T47D (cell line): ENCODE measurements at regions not wholly inside any gene's neighbourhood (a gene's known extent, or its start where the extent isn't known, plus 50 kb on each side); places are given as distances from the start of the nearest gene placed in this dataset.

ENCODE experiments used
- DNase-seq, 2 experiments: peaks; one replicate each; pipeline versions ENCODE4 v3.0.0 to v3.0.0-alpha.2; 2011 to 2012; ENCODE audit warnings: low read depth in 1 of 2, low spot score in 1 of 2
- JUND ChIP-seq: IDR thresholded peaks from 2 replicates; pipeline ENCODE4 v1.6.1; 2012; ENCODE audit warnings: low read depth
- in situ Hi-C: cut with HindIII; loops from 2 replicates; pipeline ENCODE4 v1.10.0; 2016; ENCODE audit warnings: low sequenced_read_pairs, low pct_unique_long_range_greater_than_20kb

DNA sequence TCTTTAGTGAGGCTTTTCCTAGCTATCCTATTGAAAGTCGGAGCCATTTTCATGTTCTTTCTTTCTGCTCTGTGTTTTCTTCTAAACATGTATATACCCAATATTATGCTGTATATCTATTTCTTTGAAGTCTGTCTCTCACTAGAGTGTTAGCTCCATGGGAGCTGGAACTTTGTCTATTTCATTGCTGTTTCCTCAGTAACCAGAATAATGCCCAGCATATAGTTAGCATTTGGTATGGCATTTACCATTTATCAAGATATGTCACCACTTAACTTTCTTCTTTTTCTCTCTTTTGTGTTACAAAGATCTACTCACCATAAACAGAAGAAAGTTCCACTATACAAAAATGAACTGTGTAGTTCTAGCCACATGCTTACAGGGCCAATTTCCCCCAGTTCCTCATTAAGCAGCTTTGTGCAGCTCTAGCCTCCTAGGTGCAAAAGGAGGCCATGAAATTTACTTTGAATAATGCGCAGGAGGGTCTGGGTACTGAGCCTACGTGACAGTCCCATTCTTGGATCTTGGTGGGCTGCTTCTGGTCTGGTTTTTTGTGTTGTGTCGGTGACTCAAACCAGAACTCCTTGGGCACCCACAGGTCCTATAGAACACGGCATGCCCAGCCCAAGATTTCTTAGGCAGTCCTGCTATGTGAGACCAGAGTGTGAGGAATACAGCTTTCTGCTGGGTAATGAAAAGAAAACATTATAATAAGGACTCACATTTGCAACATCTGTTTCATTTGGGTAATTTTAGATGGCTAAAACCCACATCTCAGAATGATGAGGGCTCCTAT, 302.3 kb upstream of the IGFBP7 start:
- DNase-seq: no peak
- TF ChIP-seq JUND: no peak
- in situ Hi-C loops: no loop called here

DNA sequence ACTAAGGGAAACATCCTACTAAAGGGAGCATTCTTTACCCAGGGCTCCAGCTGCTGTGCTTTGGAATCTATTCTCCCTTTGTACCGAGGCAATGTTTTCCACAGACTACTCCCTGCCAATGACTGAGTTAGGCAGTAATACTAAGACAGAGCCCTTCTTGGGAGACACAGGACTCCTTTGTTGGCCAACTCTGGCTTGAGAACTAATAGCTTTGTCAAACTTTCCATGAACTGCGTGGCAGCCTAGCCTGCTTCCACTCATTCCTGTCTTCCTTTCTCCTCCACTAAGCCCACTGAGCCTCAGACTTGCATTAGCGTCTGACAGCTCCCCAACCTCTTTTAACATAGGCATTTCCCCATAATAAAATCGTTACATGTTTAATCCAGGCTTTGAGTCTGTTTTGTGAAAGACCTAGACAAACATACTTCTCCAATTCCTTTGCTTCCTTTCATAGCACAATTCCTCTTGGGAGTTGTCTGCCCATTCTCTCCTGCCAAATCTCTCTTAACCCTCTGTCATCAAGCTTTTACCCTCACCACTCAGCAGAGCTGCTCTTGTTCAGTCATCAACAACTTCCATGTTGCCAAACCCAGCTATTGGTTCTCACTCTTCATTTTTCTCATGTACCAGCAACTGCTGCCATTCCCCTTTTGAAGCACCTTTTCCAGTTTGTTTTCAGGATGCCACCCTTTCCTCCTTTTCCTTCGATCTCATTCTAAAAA, 300.3 kb upstream of the IGFBP7 start:
- no peak for TF ChIP-seq JUND
- DNase-seq: no peak
- in situ Hi-C loops: no loop called here

DNA sequence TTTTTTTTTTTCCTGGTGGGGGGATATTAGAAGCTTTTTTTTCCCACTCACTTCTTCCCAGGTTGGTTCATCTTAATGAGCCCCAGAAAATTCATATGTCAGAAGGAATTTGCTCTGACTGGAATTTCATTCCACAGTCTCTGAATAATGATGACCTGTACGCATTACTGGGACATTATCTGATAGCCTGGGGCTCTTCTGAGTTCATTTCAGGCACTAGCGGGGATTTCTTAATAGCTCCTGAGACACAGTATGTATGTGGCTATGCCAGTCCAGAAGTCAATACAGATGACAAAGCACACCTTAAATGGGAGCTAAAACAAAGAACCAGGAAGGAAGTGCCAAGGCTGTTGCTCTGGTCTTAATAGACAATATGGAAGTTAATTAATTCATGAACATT, 295.2 kb upstream of the IGFBP7 start:
- no peak for TF ChIP-seq JUND
- in situ Hi-C loops: no loop called here
- peak in 1 of 2 experiments; percentile 2 for DNase-seq

DNA sequence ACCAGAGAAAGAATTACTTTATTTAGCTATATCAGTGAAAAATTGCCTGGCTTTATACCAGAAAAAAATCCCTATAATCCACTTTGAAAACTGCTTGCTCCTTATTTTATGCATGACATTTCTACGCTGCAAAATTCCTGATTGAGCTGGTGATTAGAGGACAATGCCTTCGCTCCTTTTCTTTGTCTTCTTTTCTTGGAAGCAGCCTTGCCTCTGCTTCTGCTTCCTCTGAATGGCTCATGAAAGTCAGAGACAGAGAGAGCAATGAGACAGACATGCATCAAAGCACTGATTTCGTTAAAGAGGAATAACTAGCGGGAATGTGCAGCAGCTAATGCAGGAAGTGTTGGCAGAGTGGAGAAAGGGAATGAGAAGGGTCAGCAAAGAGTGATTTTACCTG, 294.3 kb upstream of the IGFBP7 start:
- in situ Hi-C loops: no loop called here
- no peak for DNase-seq
- TF ChIP-seq JUND: no peak

DNA sequence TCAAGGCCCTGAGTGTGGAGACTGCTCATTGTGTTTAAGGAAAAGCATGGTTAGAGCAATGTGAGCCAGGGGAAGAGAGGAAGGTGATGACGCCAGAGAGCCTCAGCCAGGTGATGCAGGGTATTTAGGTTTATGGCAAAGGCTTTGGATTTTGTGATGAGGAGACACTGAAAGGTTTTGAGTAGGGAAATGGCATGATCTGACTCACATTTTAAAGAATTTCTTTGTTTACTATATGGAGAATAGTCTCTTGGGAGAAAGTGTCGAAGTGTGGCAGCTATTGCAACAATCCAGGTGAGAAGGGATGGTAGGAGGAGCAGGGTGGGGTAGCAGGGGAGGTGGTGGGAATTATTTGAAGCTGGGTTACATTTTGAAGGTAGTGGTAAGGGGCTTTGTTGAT, 293.4 kb upstream of the IGFBP7 start:
- in situ Hi-C loops: no loop called here

DNA sequence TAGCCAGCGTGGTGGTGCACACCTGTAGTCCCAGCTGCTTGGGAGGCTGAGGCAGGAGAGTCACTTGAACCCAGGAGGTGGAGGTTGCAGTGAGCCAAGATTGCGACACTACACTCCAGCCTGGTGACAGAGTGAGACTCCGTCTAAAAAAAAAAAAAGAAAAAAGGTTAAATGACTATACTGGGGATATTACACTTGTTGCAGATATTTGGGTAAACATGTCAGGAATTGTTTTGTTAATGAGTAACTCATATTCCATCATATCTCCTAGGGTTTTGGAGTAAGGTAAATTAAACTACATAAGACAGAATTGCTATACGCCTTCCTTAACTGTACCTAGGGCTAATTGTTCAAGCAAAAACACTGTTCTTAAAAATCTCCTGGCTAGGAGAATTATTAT, 291.4 kb upstream of the IGFBP7 start:
- in situ Hi-C loops: no loop called here
- DNase-seq: no peak
- TF ChIP-seq JUND: no peak

More for the DNA sequence above, 293.4 kb upstream of the IGFBP7 start:
- TF ChIP-seq JUND: no peak
- no peak for DNase-seq

DNA sequence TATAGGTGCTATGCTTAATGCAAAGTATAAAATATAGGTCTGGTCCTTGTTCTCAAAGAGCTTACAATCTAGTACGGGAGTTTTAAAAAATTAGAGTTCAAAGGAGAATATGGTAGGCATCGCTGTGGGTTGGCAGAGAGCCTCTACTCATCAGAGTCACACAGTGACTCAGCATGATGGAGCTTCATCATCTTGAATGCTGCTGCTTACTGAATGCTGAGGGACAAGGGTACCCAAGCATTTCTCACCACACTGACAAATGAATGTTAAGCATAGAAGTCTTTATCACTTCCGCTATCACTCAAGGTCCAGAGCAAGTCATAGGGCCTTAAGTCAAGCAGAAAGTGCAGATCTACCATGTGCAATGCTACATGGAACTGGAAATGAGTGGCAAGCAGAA, 268.6 kb upstream of the IGFBP7 start:
- no peak for DNase-seq
- TF ChIP-seq JUND: no peak
- in situ Hi-C loops: no loop called here

DNA sequence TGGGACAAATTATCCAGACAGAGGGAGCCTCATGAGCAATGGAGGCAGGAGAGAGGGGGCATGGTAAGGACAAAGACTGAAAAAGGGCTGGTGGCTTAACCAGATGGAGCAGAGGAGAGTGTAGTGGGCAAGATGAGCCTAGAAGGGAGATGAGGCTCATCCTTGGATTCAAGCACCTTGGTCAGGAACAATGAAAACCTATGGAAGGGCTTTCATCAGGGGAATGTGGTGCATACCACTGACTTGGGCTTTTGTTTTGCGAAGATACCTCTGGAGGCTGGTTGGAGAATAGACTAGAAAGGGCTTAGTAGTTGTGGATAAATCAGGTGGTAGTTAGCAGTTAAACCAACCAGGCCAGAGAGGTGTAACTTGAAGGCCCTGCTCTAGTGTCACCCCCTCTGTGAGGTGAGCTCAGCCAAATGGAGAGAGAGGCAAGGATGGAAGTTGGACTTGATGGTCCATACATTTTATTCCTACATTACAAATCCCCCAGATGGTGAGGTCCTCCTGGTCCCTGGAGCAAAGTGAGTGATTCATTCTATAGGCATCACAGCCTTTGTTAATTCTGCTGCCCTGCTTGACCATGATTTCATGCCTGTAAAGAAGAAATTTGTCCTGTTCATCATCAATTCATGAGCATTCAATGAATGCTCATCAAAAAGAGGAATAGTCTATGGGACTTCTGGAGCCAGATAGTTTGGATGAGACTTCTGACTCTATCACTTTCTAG, 264.8 kb upstream of the IGFBP7 start:
- no peak for DNase-seq
- TF ChIP-seq JUND: no peak
- in situ Hi-C loops: no loop called here

DNA sequence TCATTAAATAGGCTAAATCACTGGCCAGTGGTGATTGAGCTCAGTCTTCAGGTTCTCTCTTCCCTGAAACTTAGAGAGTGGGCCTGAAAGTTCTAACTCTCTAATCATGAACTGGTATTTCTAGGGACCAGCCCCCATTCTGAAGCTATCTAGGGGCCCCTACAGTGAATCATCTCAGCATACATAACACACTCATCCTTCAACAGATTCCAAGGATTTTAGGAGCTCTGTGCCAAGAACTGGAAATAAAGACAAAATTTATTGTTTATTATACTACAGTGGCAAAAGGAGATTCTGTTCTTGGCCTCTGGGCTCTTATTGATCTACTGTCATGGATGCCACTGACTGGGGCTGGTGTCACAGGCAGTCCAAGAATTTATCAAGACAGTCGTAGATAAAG, 263.8 kb upstream of the IGFBP7 start:
- in situ Hi-C loops: no loop called here
- no peak for DNase-seq
- no peak for TF ChIP-seq JUND

DNA sequence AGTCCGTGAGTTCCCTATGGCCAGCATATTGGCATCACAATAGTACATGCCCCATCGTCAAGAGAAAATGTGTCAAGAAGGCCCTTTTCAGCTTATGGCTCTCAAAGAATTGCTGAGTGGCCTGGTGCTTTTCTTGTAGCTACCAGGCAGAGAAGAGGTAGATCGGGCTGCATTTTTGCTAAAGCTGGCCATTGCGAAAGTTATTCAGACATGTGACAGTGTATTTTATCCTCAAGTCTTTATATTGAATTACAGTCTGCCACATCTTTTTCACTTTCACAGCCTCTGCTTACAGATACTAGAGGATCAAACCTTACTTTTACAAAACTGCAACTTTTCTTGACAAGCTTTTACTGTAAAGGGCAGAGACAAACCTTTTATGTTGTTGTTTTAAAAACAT, 261.5 kb upstream of the IGFBP7 start:
- no peak for TF ChIP-seq JUND
- in situ Hi-C loops: no loop called here
- DNase-seq: no peak

DNA sequence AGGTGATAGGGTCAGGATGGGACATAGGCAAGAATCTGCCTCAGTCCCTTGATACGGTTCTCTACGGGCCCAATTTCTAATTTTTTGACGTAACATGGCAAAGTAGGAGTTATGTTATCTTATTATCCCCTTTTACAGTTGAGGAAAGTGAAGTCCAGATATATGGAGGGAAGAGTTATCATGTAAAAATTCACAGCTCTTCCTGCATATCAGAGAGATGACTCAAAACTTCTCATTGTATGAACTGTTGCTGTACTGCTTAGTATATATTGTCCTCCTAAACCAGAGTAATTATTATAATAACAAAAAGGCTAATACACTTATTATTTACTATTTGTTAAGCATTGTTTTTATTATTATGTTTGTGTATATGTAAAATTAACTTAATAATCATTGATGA, 260.5 kb upstream of the IGFBP7 start:
- TF ChIP-seq JUND: no peak
- DNase-seq: no peak
- in situ Hi-C loops: no loop called here

DNA sequence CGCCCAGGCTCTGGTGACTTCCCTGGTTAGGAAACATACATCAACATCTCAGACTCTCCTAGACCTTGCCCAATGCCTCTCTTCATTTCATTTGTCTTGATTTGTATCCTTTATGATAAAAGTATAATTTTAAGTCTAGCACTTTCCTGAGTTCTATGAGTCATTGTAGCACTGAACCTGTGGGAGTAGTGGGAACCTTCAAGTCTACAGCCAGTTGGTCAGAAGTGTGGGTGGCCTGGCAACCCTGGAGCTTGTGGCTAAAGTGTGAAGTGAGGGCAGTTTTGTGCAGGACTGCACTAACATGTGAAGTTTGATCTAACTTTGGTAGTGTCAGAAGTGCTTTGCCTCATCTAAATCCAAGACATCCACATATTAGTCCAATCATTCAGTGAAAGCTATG, 259.3 kb upstream of the IGFBP7 start:
- DNase-seq: no peak
- TF ChIP-seq JUND: no peak
- in situ Hi-C loops: no loop called here

DNA sequence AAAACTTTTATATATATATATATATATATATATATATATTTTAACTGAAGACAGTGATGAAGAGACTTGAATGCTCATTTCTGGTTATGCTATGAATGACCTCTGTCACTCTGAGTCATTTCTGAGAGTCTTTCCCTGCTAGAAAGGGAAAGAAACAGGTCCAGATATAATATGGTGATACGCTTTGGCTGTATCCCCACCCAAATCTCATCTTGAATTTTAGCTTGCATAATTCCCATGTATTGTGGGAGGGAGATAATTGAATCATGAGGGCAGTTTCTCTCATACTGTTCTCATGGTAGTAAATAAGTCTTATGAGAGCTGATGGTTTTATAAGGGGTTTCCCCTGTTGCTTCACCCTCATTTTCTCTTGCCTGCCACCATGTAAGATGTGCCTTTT, 254.1 kb upstream of the IGFBP7 start:
- in situ Hi-C loops: no loop called here
- no peak for DNase-seq
- TF ChIP-seq JUND: no peak
